Peyer's patch (tissue), 4 donors: ENCODE measurements at regions not wholly inside any gene's neighbourhood (a gene's known extent, or its start where the extent isn't known, plus 50 kb on each side); places are given as distances from the start of the nearest gene placed in this dataset.

Experiments used
- CTCF ChIP-seq, 6 experiments: fragments of 450-650 bp in 4 of 6; fragments of 200-600 bp in 2 of 6; sonication (generic) in 1 of 6; IDR thresholded peaks; one replicate each; pipeline ENCODE4 v1.5.1; 2017 to 2019; ENCODE audit warnings: antibody characterized with exemption in 6 of 6, mild to moderate bottlenecking in 3 of 6, moderate library complexity in 1 of 6
- POLR2A ChIP-seq, 2 donors: fragments of 450-650 bp; IDR thresholded peaks; one replicate each; pipeline ENCODE4 v1.5.1; 2017; ENCODE audit warnings: antibody characterized with exemption in 2 of 2, mild to moderate bottlenecking in 2 of 2, moderate library complexity in 2 of 2

DNA sequence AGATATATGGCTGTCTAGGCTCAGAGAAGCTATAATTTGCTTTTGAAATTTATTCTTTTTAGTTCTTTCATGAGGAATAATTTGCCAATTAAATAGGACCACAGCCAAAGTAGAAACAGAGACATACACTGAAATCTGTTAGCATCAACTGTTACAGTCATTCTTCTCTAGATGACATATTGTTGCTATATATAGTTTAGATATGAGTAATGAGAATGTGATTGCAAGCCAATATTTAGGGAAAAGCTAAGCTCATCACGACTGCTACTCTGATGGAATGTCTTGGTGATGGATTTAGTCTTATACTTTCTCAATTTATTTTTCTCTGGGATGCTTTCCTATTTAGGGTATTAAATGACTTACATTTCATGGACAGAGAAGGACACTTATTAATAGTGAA lies 259.1 kb downstream of the LNPK start:
- no peak for TF ChIP-seq CTCF (IDR thresholded peaks at IDR 0.05)
- no peak for TF ChIP-seq POLR2A (IDR thresholded peaks at IDR 0.05)
